GM23338 (cell line): ENCODE measurements at regions not wholly inside any gene's neighbourhood (a gene's known extent, or its start where the extent isn't known, plus 50 kb on each side); places are given as distances from the start of the nearest gene placed in this dataset.

Source experiments
- ATAC-seq: fragments of 200-7000 bp; cut with Tn5 transposase; 3 replicates; pipeline ENCODE4 v1.9.1; 2020
- DNase-seq: peaks from one replicate; pipeline ENCODE4 v3.0.0-alpha.2; 2015; ENCODE audit warnings: low spot score
- H2AFZ ChIP-seq: fragments of 200-600 bp; sonication (generic); 2 replicates; pipeline ENCODE4 v1.8.0; 2016; ENCODE audit warnings: antibody characterized with exemption, mild to moderate bottlenecking, moderate library complexity
- H3F3A ChIP-seq: fragments of 200-600 bp; sonication (generic); replicated peaks from 2 replicates; pipeline ENCODE4 v1.8.0; 2017; ENCODE audit warnings: antibody characterized with exemption, mixed run types, low read depth
- H3K27ac ChIP-seq: fragments of 200-600 bp; sonication (generic); 2 replicates; pipeline ENCODE4 v1.6.1; 2016; ENCODE audit warnings: low read depth
- H3K27me3 ChIP-seq: fragments of 200-600 bp; sonication (generic); 2 replicates; pipeline ENCODE4 v1.8.0; 2016; ENCODE audit warnings: mild to moderate bottlenecking, mixed run types, moderate library complexity; ENCODE audit not compliant: insufficient read depth
- H3K36me3 ChIP-seq: fragments of 200-600 bp; sonication (generic); 2 replicates; pipeline ENCODE4 v1.8.0; 2016; ENCODE audit warnings: mild to moderate bottlenecking; ENCODE audit not compliant: insufficient read depth
- H3K4me1 ChIP-seq: fragments of 200-600 bp; sonication (generic); 2 replicates; pipeline ENCODE4 v1.8.0; 2016; ENCODE audit warnings: mild to moderate bottlenecking, moderate library complexity; ENCODE audit not compliant: insufficient read depth
- H3K4me2 ChIP-seq: fragments of 200-600 bp; sonication (generic); 2 replicates; pipeline ENCODE4 v1.7.1; 2017; ENCODE audit warnings: mixed run types
- H3K4me3 ChIP-seq: fragments of 200-600 bp; sonication (generic); 2 replicates; pipeline ENCODE4 v1.6.1; 2016; ENCODE audit warnings: mixed run types
- H3K79me2 ChIP-seq: fragments of 200-600 bp; sonication (generic); replicated peaks from 2 replicates; pipeline ENCODE4 v1.8.0; 2017; ENCODE audit warnings: mild to moderate bottlenecking; ENCODE audit not compliant: insufficient read depth
- H3K9me2 ChIP-seq: fragments of 200-600 bp; sonication (generic); 2 replicates; pipeline ENCODE4 v1.8.0; 2017; ENCODE audit not compliant: insufficient read depth
- H4K20me1 ChIP-seq: fragments of 200-600 bp; sonication (generic); replicated peaks from 2 replicates; pipeline ENCODE4 v1.8.0; 2017; ENCODE audit warnings: mild to moderate bottlenecking; ENCODE audit not compliant: insufficient read depth
- H3K27ac Mint-ChIP-seq: 2 replicates; pipeline ENCODE4 v1.8.0; 2020; ENCODE audit warnings: inconsistent platforms, mild to moderate bottlenecking, moderate library complexity, mixed read lengths
- H3K27me3 Mint-ChIP-seq: 3 replicates; pipeline ENCODE4 v1.8.0; 2022; ENCODE audit warnings: low read depth, mild to moderate bottlenecking, moderate library complexity, mixed read lengths, inconsistent platforms; ENCODE audit not compliant: insufficient read depth, poor library complexity
- H3K36me3 Mint-ChIP-seq: 3 replicates; pipeline ENCODE4 v1.8.0; 2021; ENCODE audit warnings: low read depth, mild to moderate bottlenecking, inconsistent platforms, moderate library complexity, mixed read lengths
- H3K4me1 Mint-ChIP-seq: 3 replicates; pipeline ENCODE4 v1.8.0; 2020; ENCODE audit warnings: mild to moderate bottlenecking, inconsistent platforms, mixed read lengths
- H3K4me3 Mint-ChIP-seq: 3 replicates; pipeline ENCODE4 v1.8.0; 2021; ENCODE audit warnings: moderate library complexity, mild to moderate bottlenecking, inconsistent platforms, mixed read lengths
- H3K9me3 Mint-ChIP-seq: 3 replicates; pipeline ENCODE4 v1.8.0; 2020; ENCODE audit warnings: moderate library complexity, mild to moderate bottlenecking, inconsistent platforms, mixed read lengths
- CREB1 ChIP-seq: fragments of 250-450 bp; sonication (Bioruptor Pico); IDR thresholded peaks from 2 replicates; pipeline ENCODE4 v1.5.0; 2020; ENCODE audit warnings: low read depth, mild to moderate bottlenecking, moderate library complexity
- CTCF ChIP-seq, 2 experiments: fragments of 200-600 bp in 1 of 2; sonication (generic) in 1 of 2; conservative IDR thresholded peaks; 2 replicates each; pipeline versions ENCODE4 v1.5.1 to v1.6.1; 2016 to 2017; ENCODE audit warnings: antibody characterized with exemption in 2 of 2, low read depth in 2 of 2, mild to moderate bottlenecking in 2 of 2, moderate library complexity in 1 of 2
- ETS1 ChIP-seq: IDR thresholded peaks from 2 replicates; pipeline ENCODE4 v1.6.1; 2016; ENCODE audit warnings: antibody characterized with exemption
- EZH2 ChIP-seq: fragments of 200-600 bp; sonication (generic); IDR thresholded peaks from one replicate; pipeline ENCODE4 v1.8.0; 2017; ENCODE audit warnings: antibody characterized with exemption, mild to moderate bottlenecking, low read depth; ENCODE audit not compliant: unreplicated experiment
- EZH2phosphoT487 ChIP-seq: fragments of 200-600 bp; sonication (generic); IDR thresholded peaks from one replicate; pipeline ENCODE4 v1.8.1; 2018; ENCODE audit warnings: antibody characterized with exemption; ENCODE audit not compliant: unreplicated experiment
- POLR2AphosphoS5 ChIP-seq: IDR thresholded peaks from 2 replicates; pipeline ENCODE4 v1.6.1; 2016; ENCODE audit warnings: antibody characterized with exemption, low read depth
- REST ChIP-seq: IDR thresholded peaks from one replicate; pipeline ENCODE4 v1.6.1; 2018; ENCODE audit warnings: antibody characterized with exemption; ENCODE audit not compliant: unreplicated experiment
- ZNF114 ChIP-seq: fragments of 250-450 bp; sonication (Bioruptor Pico); IDR thresholded peaks from 2 replicates; pipeline ENCODE4 v1.5.0; 2020; ENCODE audit warnings: mild to moderate bottlenecking, moderate library complexity

- ATAC-seq: no peak; the same call in 2 of the 3 replicates
Observed at GRCh38 chr2:186307871-186308270, 178.2 kb upstream of the ZC3H15 start.

GRCh38 chr2:186308347-186308746 lies 177.7 kb upstream of the ZC3H15 start:
- H3F3A ChIP-seq: no peaks in the 10 kb centered on the region
- peak overlapping the region; percentile 91 for H3K27ac Mint-ChIP-seq
- ATAC-seq (peak; percentile 43; the same call in 2 of the 3 replicates), DNase-seq (no peak)
- no peak overlapping the region for H3K27ac ChIP-seq
- H3K4me2 ChIP-seq: peak overlapping the region; percentile 3; the same call in 1 of the 2 replicates
- no peaks in the 10 kb centered on the region for H4K20me1 ChIP-seq
- no peaks in the 10 kb centered on the region for H3K27me3 Mint-ChIP-seq
- H3K9me2 ChIP-seq: peaks cover 17% of the 10 kb centered on the region
- TF ChIP-seq CREB1 (no peak), ZNF114 (CRISPR knock-in tag) (no peak), EZH2phosphoT487 (no peak), REST (no peak), ETS1 (no peak), POLR2AphosphoS5 (no peak), EZH2 (no peak)
- H3K4me1 Mint-ChIP-seq: peaks cover 39% of the 10 kb centered on the region
- peaks cover 13% of the 10 kb centered on the region for H3K36me3 ChIP-seq
- H3K9me3 Mint-ChIP-seq: peaks cover 25% of the 10 kb centered on the region
- H2AFZ ChIP-seq: no peak overlapping the region
- no peak overlapping the region for H3K4me3 Mint-ChIP-seq
- peaks cover 35% of the 10 kb centered on the region for H3K4me1 ChIP-seq
- H3K4me3 ChIP-seq: no peak overlapping the region
- no peaks in the 10 kb centered on the region for H3K27me3 ChIP-seq
- peaks cover 32% of the 10 kb centered on the region for H3K36me3 Mint-ChIP-seq
- H3K79me2 ChIP-seq: no peaks in the 10 kb centered on the region

More at GRCh38 chr2:186307871-186308270, 178.2 kb upstream of the ZC3H15 start:
- H3K27ac ChIP-seq: no peak overlapping the region
- Mint-ChIP-seq H3K9me3 (peaks cover 20% of the 10 kb centered on the region), H3K27me3 (no peaks in the 10 kb centered on the region), H3K4me3 (no peak overlapping the region), H3K27ac (peak overlapping the region; percentile 91), H3K4me1 (peaks cover 39% of the 10 kb centered on the region), H3K36me3 (peaks cover 27% of the 10 kb centered on the region)
- H3F3A ChIP-seq: no peaks in the 10 kb centered on the region
- peaks cover 10% of the 10 kb centered on the region for H3K36me3 ChIP-seq
- peaks cover 17% of the 10 kb centered on the region for H3K9me2 ChIP-seq
- H3K4me2 ChIP-seq: peak overlapping the region; percentile 3; the same call in 1 of the 2 replicates
- no peaks in the 10 kb centered on the region for H4K20me1 ChIP-seq
- H3K27me3 ChIP-seq: no peaks in the 10 kb centered on the region
- no peak overlapping the region; the same call in 1 of the 2 replicates for H2AFZ ChIP-seq
- no peaks in the 10 kb centered on the region for H3K79me2 ChIP-seq
- no peak for DNase-seq
- no peak for TF ChIP-seq CREB1
- TF ChIP-seq ZNF114 (CRISPR knock-in tag): no peak
- TF ChIP-seq CTCF (conservative IDR thresholded peaks at IDR 0.05; ENCODE audit: low read depth in 2 of 2): 0 out of 4 replicates have a peak, but pooled peaks of 1 of the 2 experiments have one; percentile 13
- H3K4me1 ChIP-seq: peaks cover 35% of the 10 kb centered on the region
- H3K4me3 ChIP-seq: no peak overlapping the region
